Activated CD4-positive, CD25-positive, alpha-beta regulatory T cell treated with anti-CD3 and anti-CD28 coated beads, Interleukin-2, amount 50 U/mL, for 16 hours (primary cell): ENCODE measurements at regions not wholly inside any gene's neighbourhood (a gene's known extent, or its start where the extent isn't known, plus 50 kb on each side); places are given as distances from the start of the nearest gene placed in this dataset.
A peak's percentile ranks its signal among the peaks of the same experiment; 100 is the strongest.

Source experiments
- DNase-seq: peaks from one replicate; pipeline ENCODE4 v3.0.0-alpha.2; 2020; ENCODE audit warnings: low read depth, low spot score

DNA sequence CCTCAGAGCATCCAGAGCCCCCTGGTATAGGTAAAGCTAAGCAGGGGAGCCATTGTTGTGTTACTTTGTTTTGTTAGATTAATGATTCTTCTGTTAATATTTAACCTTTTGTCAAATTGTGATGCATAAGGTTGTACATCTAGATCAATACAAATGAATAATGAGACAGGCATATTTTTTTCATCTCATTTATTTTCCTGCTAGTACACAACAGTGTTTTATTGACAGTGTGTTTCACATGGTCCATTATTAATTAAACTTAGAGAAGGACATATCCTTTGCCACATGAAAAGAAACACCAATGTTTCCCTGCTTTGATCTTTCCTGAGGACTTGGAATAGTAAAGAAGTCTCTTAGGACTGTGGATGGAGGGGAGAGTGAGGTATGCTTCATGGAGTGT is 543.6 kb upstream of the CFAP20DC start:
- DNase-seq, result no peak

- DNase-seq, result no peak
Observed at GRCh38 chr3:59580996-59581395, 531.2 kb upstream of the CFAP20DC start.

GRCh38 chr3:59580499-59580898 is 530.7 kb upstream of the CFAP20DC start:
- no peak for DNase-seq

DNA sequence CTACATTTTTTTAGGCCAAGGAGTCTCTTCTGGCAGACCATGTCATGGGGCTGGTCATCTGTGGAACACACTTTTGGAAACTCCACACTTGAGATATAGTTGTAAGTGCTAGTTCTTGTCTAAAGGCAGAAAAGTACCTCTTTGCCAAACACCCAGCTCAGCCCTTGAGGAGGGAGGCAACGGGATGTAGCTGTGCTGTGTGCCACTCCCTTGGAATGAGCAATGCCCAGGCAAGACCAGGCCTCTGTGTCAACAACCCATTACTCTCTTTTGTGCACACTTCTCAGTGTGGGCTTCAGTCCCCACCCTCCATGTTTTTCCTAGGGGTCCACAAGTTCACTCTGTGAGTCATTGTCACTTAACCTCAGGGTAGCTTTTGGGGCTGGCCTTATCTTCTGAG is 528.3 kb upstream of the CFAP20DC start:
- no peak for DNase-seq

DNA sequence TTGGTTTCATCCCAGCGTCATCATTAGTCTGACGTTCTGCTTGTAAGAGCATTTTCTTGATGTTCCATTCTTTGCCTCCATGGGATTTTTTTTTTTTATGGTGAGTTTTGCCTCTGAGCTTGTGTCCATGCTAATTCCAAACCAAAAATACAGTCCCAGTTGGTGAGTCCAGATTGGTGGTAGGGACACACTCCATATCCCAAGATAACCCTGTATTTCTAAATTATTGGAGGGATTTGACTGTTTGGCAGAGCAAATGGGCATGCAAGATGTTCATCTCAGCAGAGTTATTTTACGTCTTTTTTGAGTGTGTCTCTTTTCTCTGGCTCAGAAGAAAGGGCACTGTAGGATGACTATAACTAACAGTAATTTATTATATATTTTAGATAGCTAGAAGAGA is 526.8 kb upstream of the CFAP20DC start:
- DNase-seq, result no peak

DNA sequence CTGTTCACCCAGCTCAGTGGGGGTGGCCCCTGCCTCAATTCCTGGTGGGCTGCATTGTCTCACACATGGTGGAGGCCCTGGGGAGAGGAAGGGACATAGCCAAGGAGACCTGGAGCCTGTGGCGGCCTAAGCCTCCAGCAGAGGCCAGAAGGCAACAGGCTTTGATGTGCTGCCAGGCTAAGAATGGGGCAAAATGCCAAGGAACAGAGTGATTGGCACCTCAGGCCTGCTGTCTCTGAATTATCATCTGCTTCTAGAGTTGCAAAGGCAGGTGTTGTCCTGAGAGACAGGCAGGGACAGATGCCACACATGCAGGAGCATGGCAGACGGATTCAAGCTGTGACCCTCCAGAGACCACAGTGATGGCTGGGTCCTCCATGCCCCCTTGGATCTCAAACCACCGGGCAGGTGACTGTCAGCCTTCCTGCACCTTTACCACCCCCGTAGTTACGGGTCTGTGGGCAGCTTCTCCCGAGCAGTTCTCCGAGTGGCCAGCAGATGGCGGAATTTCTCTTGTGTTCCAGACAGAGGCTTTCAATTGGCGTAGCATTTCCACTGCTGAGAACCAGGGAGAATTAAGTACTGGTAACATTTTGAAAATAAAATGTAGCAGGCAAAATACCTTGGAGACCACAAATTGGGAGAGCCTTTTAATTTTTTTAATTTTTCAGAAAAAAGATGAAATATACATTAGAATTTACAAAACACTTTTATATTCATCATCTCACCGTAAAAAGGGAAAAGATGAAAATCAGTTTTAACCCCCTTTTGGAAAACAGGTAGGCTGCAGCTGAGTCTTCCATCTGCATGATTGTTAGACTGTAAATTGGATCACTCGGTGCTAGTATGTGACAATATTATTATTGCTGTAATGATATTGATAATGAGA is 525.5 kb upstream of the CFAP20DC start:
- DNase-seq, result peak; percentile 78

- DNase-seq, result no peak
Observed at GRCh38 chr3:59573911-59574310, 524.1 kb upstream of the CFAP20DC start.

GRCh38 chr3:59572106-59572505 is 522.3 kb upstream of the CFAP20DC start:
- DNase-seq, result no peak

GRCh38 chr3:59570806-59571205 is 521.0 kb upstream of the CFAP20DC start:
- DNase-seq, result no peak

DNA sequence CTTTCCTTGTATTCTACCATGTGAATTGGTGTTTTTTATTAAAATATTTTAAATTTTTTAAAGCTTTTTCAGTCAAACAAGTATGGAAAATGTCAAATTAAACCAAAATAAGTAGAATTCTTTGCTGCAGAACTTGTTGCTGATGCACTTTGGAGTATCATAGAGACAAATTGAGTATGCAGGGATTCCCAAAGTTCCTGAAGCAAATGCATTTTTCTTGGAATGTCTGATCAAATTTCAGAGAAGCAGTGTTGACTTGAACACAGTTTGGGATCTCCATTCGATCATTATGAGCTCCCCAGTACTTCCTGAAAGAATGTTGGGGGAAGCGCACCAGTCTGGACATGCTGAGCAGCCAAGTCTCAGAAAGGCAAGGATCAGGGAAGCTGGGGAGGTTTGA is 517.8 kb upstream of the CFAP20DC start:
- no peak for DNase-seq

GRCh38 chr3:59566481-59566975 is 516.7 kb upstream of the CFAP20DC start:
- DNase-seq, result no peak

- DNase-seq, result no peak
Observed at GRCh38 chr3:59565125-59565524, 515.3 kb upstream of the CFAP20DC start.

GRCh38 chr3:59563966-59564365 is 514.1 kb upstream of the CFAP20DC start:
- DNase-seq, result no peak

GRCh38 chr3:59563072-59563605 is 513.3 kb upstream of the CFAP20DC start:
- no peak for DNase-seq

DNA sequence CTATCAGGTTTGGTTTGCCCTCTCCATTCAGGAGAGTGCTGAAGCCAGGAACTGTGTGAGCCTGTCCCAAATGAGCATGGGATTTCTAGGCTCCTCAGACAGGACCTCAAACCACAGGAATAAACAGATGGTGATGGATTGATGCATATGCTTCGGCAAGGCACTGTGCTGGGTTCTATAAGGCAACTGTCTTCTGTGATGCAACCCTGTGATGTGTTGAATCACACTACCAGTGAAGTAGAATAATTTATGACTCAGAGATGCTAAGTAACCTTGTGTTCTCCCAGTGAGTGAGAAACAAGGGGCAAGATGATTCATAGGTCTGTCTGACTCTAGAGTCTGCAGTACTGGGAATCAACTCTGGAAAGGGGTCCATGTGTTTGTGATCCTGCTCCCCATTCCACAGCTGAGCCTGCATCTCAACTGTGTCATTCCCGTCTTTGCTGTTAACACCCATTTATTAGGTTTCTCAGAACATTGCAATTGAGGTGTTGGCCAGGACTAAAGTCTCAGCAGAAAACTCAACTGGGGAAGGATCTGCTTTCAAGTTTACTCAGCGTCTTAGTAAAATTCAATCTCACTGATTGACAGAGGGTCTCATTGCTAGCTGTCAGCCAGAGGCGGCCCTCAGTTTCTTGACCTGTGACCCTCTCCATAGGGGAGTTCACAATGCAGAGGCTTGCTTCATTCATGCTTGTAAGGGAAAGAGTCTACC is 510.1 kb upstream of the CFAP20DC start:
- DNase-seq, result no peak

- no peak for DNase-seq
Observed at GRCh38 chr3:59558906-59559720, 509.3 kb upstream of the CFAP20DC start.

DNA sequence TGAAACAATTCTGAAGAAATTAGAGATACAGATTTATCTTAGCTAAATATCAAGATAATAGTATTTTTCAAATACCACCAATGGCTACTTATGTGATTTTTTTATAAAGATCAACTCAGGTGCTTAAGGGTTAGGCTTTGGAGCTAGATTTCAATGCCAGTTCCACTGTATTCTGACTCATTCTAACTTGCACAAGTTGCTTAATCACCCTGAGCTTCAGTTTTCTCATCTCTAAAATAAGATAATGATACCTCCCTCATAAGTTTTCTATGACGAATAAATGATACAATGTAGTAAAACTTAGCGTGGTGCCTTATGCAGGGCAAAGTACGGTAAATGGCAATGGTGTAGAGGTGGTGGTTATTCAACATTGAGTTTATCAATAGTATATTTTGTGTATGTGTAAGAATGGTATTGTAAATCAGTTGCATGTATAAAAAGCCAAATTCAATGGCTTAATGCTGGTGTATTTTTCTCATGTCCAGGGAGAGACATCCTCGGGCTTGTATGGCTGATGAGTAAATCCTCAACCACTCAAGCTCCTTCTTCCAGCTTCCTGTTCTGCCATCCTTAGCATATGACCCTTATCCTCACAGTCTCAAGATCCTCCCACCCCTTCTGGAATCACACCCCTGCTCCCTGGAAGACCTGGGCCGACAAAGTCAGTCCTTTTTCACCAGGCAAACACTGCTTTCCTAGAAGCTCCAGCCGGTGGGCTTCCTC is 505.9 kb upstream of the CFAP20DC start:
- DNase-seq, result no peak

- no peak for DNase-seq
Observed at GRCh38 chr3:59553076-59553475, 503.3 kb upstream of the CFAP20DC start.

DNA sequence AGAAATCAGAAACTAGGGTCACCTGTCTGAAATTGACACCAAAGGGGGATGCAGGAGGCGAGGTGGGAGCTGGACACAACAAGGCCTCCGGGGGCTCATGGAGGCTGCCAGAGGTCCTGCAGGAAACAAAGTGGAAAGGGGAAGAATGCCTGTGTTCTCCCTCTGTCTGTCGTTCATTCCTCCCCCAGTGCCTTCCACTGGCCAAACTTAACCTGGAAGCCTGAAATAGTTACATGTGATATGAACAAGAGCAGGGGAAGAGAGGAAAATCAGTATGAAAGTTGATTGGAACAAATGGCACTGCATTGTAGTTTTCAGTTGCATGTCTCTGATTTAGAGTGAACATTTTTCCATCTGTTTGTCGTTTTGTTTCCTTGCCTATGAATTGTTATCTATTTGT is 502.0 kb upstream of the CFAP20DC start:
- no peak for DNase-seq

GRCh38 chr3:59549962-59550361 is 500.1 kb upstream of the CFAP20DC start:
- DNase-seq, result no peak

DNA sequence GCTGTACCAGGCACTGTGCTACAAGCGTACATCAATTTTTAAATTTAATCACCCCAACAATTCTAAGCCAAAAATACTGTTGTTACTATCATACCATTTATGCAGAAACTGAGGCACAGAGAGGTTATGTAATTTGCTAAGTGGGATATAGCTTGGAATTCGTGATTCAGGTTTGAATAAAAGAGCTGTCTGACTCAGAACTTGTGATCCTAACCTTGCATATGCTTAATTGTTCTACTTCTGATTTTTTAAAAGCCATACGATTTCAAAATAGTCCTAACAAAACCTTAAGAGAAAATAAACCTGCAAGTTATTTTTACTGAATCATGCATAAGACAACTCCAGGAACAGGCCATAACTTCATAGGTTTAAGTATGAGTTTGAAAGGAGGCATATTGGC is 498.0 kb upstream of the CFAP20DC start:
- DNase-seq, result no peak
